Neural cell (in vitro differentiated cells): ENCODE measurements at regions not wholly inside any gene's neighbourhood (a gene's known extent, or its start where the extent isn't known, plus 50 kb on each side); places are given as distances from the start of the nearest gene placed in this dataset.

ENCODE experiments used
- H2AFZ ChIP-seq: fragments of 200-600, 300-800 bp; sonication (generic), shearing (Covaris generic); 2 replicates; pipeline ENCODE4 v1.6.0; 2014; ENCODE audit warnings: low read depth, mild to moderate bottlenecking, antibody characterized with exemption, low read length, moderate library complexity
- H3F3A ChIP-seq: fragments of 200-600 bp; shearing (Covaris generic); 2 replicates; pipeline ENCODE4 v1.6.1; 2016; ENCODE audit warnings: mild to moderate bottlenecking, moderate library complexity, mixed read lengths, antibody characterized with exemption, low read length; ENCODE audit not compliant: insufficient read depth, poor library complexity, severe bottlenecking
- H3K27ac ChIP-seq: fragments of 200-600, 300-800 bp; sonication (generic), shearing (Covaris generic); 2 replicates; pipeline ENCODE4 v1.5.1; 2014; ENCODE audit warnings: mild to moderate bottlenecking, low read length, moderate library complexity
- H3K27me3 ChIP-seq: fragments of 300-800, 200-600 bp; sonication (generic), shearing (Covaris generic); 2 replicates; pipeline ENCODE4 v1.6.0; 2014; ENCODE audit warnings: mild to moderate bottlenecking, low read depth, low read length, moderate library complexity; ENCODE audit not compliant: insufficient read depth
- H3K36me3 ChIP-seq: fragments of 300-800, 200-600 bp; sonication (generic), shearing (Covaris generic); 2 replicates; pipeline ENCODE4 v1.5.1; 2014; ENCODE audit warnings: mild to moderate bottlenecking, antibody characterized with exemption, low read length, moderate library complexity; ENCODE audit not compliant: insufficient read depth
- H3K4me2 ChIP-seq: fragments of 300-800, 200-600 bp; sonication (generic), shearing (Covaris generic); 2 replicates; pipeline ENCODE4 v1.6.0; 2014; ENCODE audit warnings: mild to moderate bottlenecking, low read length
- H3K4me3 ChIP-seq: fragments of 300-800, 200-600 bp; sonication (generic), shearing (Covaris generic); 2 replicates; pipeline ENCODE4 v1.5.1; 2014; ENCODE audit warnings: mild to moderate bottlenecking, low read length, moderate library complexity
- H3K79me2 ChIP-seq: fragments of 200-600 bp; shearing (Covaris generic); replicated peaks from 2 replicates; pipeline ENCODE4 v1.6.0; 2014; ENCODE audit warnings: mild to moderate bottlenecking, low read length, moderate library complexity; ENCODE audit not compliant: insufficient read depth
- H3K9ac ChIP-seq: fragments of 300-800, 200-600 bp; sonication (generic), shearing (Covaris generic); 2 replicates; pipeline ENCODE4 v1.6.1; 2016; ENCODE audit warnings: mild to moderate bottlenecking, low read length, mixed read lengths
- H3K9me2 ChIP-seq: fragments of 200-600 bp; shearing (Covaris generic); 2 replicates; pipeline ENCODE4 v1.6.1; 2016; ENCODE audit warnings: mild to moderate bottlenecking, low read length, mixed read lengths; ENCODE audit not compliant: insufficient read depth
- H3K9me3 ChIP-seq: fragments of 200-600, 300-800 bp; sonication (generic), shearing (Covaris generic); 2 replicates; pipeline ENCODE4 v1.6.1; 2016; ENCODE audit warnings: mild to moderate bottlenecking, mixed run types, low read length, moderate library complexity, mixed read lengths
- H4K20me1 ChIP-seq: fragments of 200-600 bp; shearing (Covaris generic); 2 replicates; pipeline ENCODE4 v1.6.1; 2016; ENCODE audit warnings: mild to moderate bottlenecking, mixed run types; ENCODE audit not compliant: insufficient read depth
- CTCF ChIP-seq: fragments of 450-650 bp; IDR thresholded peaks from 2 replicates; pipeline ENCODE4 v1.5.1; 2014; ENCODE audit warnings: antibody characterized with exemption, mild to moderate bottlenecking, moderate library complexity; ENCODE audit not compliant: poor library complexity, severe bottlenecking
- EP300 ChIP-seq: fragments of 450-650 bp; conservative IDR thresholded peaks from 2 replicates; pipeline ENCODE4 v1.6.1; 2014; ENCODE audit warnings: antibody characterized with exemption, mild to moderate bottlenecking, moderate library complexity; ENCODE audit not compliant: poor library complexity, severe bottlenecking
- EZH2 ChIP-seq: fragments of 200-600, 300-800 bp; shearing (Covaris generic), sonication (generic); IDR thresholded peaks from 2 replicates; pipeline ENCODE4 v1.6.1; 2014; ENCODE audit warnings: antibody characterized with exemption, low read length, borderline replicate concordance, mild to moderate bottlenecking; ENCODE audit not compliant: insufficient read depth, poor library complexity, severe bottlenecking
- MXI1 ChIP-seq: fragments of 450-650 bp; conservative IDR thresholded peaks from 2 replicates; pipeline ENCODE4 v1.6.1; 2014; ENCODE audit warnings: antibody characterized with exemption, mild to moderate bottlenecking; ENCODE audit not compliant: poor library complexity, severe bottlenecking
- POLR2AphosphoS5 ChIP-seq: IDR thresholded peaks from 2 replicates; pipeline ENCODE4 v1.6.1; 2012
- RAD21 ChIP-seq: fragments of 450-650 bp; conservative IDR thresholded peaks from 2 replicates; pipeline ENCODE4 v1.6.1; 2014; ENCODE audit warnings: antibody characterized with exemption, mild to moderate bottlenecking, moderate library complexity
- REST ChIP-seq: IDR thresholded peaks from 2 replicates; pipeline ENCODE4 v1.6.1; 2012; ENCODE audit warnings: borderline replicate concordance
- SMC3 ChIP-seq: fragments of 450-650 bp; conservative IDR thresholded peaks from 2 replicates; pipeline ENCODE4 v1.6.1; 2014; ENCODE audit warnings: antibody characterized with exemption, mild to moderate bottlenecking, moderate library complexity; ENCODE audit not compliant: poor library complexity
- TAF1 ChIP-seq: IDR thresholded peaks from 2 replicates; pipeline ENCODE4 v1.6.1; 2012; ENCODE audit warnings: low read depth

- peaks cover 3% of the 10 kb centered on the region for H3K9me3 ChIP-seq
- H3K4me2 ChIP-seq = no peak overlapping the region
- no peak overlapping the region for H3K4me3 ChIP-seq
- H4K20me1 ChIP-seq = no peaks in the 10 kb centered on the region
- no peaks in the 10 kb centered on the region for H3K9me2 ChIP-seq
- H3K9ac ChIP-seq = no peak overlapping the region
- TF ChIP-seq TAF1 (no peak), REST (no peak), MXI1 (no peak), POLR2AphosphoS5 (no peak), RAD21 (no peak), EP300 (no peak), SMC3 (no peak), EZH2 (no peak), CTCF (no peak)
- no peaks in the 10 kb centered on the region for H3K27me3 ChIP-seq
- H3K79me2 ChIP-seq = no peaks in the 10 kb centered on the region
- H3K36me3 ChIP-seq = no peaks in the 10 kb centered on the region
- no peaks in the 10 kb centered on the region for H3F3A ChIP-seq
- H2AFZ ChIP-seq = no peak overlapping the region
- H3K27ac ChIP-seq = no peak overlapping the region
These were observed 629.0 kb upstream of the PTPRD start for GRCh38 chr9:11241779-11242178.

DNA sequence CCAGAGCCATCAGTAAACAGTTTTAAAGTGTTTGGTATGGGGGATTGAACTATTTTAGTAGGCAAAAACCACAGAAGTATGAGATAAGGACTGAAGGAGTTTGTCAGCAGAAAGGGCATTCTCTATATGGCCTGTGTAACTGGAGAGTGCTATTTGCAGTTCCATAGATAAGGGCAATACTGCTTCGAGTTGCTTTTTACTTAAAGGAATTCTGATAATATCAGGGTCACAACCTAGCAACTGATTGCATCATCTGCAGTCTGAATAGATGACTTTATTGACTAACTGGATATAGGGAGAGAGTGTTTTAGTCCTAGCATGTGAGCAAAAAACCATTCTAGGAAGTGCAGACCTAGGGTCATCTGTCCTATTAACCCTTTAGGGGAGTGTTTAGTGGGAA, 645.2 kb upstream of the PTPRD start:
- no peak overlapping the region for H3K27ac ChIP-seq
- H3K4me2 ChIP-seq = no peak overlapping the region
- H3K4me3 ChIP-seq = no peak overlapping the region
- no peaks in the 10 kb centered on the region for H4K20me1 ChIP-seq
- H3F3A ChIP-seq = no peaks in the 10 kb centered on the region
- H3K9me3 ChIP-seq = no peaks in the 10 kb centered on the region
- H3K9ac ChIP-seq = no peak overlapping the region
- H3K36me3 ChIP-seq = no peaks in the 10 kb centered on the region
- H3K9me2 ChIP-seq = no peaks in the 10 kb centered on the region
- H3K27me3 ChIP-seq = no peaks in the 10 kb centered on the region
- H3K79me2 ChIP-seq = no peaks in the 10 kb centered on the region
- no peak for TF ChIP-seq POLR2AphosphoS5
- H2AFZ ChIP-seq = no peak overlapping the region

- Histone ChIP-seq H2AFZ (no peak overlapping the region), H3K4me2 (no peak overlapping the region), H3K9ac (no peak overlapping the region), H3K36me3 (no peaks in the 10 kb centered on the region), H3K9me3 (peaks cover 15% of the 10 kb centered on the region), H3K27me3 (no peaks in the 10 kb centered on the region), H3K79me2 (no peaks in the 10 kb centered on the region), H3F3A (no peaks in the 10 kb centered on the region), H3K27ac (no peak overlapping the region), H3K9me2 (no peaks in the 10 kb centered on the region), H3K4me3 (no peak overlapping the region), H4K20me1 (no peaks in the 10 kb centered on the region)
- TF ChIP-seq EZH2 = no peak
- no peak for TF ChIP-seq EP300
- TF ChIP-seq RAD21 = no peak
- TF ChIP-seq TAF1 = no peak
- TF ChIP-seq CTCF = no peak
- no peak for TF ChIP-seq POLR2AphosphoS5
- TF ChIP-seq SMC3 = no peak
- TF ChIP-seq REST = no peak
- TF ChIP-seq MXI1 = no peak
These were observed 656.2 kb upstream of the PTPRD start for GRCh38 chr9:11269036-11269435.
